ENCODE measurements at regions not wholly inside any gene's neighbourhood (a gene's known extent, or its start where the extent isn't known, plus 50 kb on each side); places are given as distances from the start of the nearest gene placed in this dataset.

- DNase-seq (no peak), ATAC-seq (no peak)
- H3K4me3 ChIP-seq: no peak overlapping the region
- H3K27ac ChIP-seq: no peak overlapping the region
- no peak for TF ChIP-seq CTCF (IDR thresholded peaks at IDR 0.05)
- no peaks in the 10 kb centered on the region for H3K36me3 ChIP-seq (ENCODE audit: insufficient read depth in 1 of 2, low read depth in 1 of 2)
- intact Hi-C loops (cut with DNase I): no loop called here
- H3K4me1 ChIP-seq: no peaks in the 10 kb centered on the region
- WGBS, 3 donors: 91 to 96% (median 95%) methylated on average over 2 of the region's 2 CpGs
- H3K9me3 ChIP-seq: no peaks in the 10 kb centered on the region
- no peaks in the 10 kb centered on the region for H3K27me3 ChIP-seq (ENCODE audit: insufficient read depth in 3 of 3, low read length in 2 of 3)
Observed at GRCh38 chr5:98530224-98530623, 243.2 kb upstream of the RGMB start.

- ATAC-seq (no peak), DNase-seq (no peak)
- Histone ChIP-seq H3K9me3 (peaks cover 3% of the 10 kb centered on the region), H3K4me1 (no peaks in the 10 kb centered on the region), H3K27me3 (ENCODE audit: insufficient read depth in 3 of 3, low read length in 2 of 3) (no peaks in the 10 kb centered on the region), H3K27ac (no peak overlapping the region), H3K36me3 (ENCODE audit: insufficient read depth in 1 of 2, low read depth in 1 of 2) (no peaks in the 10 kb centered on the region), H3K4me3 (no peak overlapping the region)
- no peak for TF ChIP-seq CTCF (IDR thresholded peaks at IDR 0.05)
- 31 to 49% (median 36%) methylated on average over 4 of the region's 4 CpGs for WGBS, 3 donors
- intact Hi-C loops (cut with DNase I): no loop called here
Observed at GRCh38 chr5:98535901-98536300, 237.6 kb upstream of the RGMB start.

- Histone ChIP-seq H3K27me3 (ENCODE audit: insufficient read depth in 3 of 3, low read length in 2 of 3) (peaks cover 0 to 2% (median 0%) of the 10 kb centered on the region in 3 donors), H3K4me1 (no peaks in the 10 kb centered on the region), H3K9me3 (peaks cover 20% of the 10 kb centered on the region), H3K36me3 (ENCODE audit: insufficient read depth in 1 of 2, low read depth in 1 of 2) (no peaks in the 10 kb centered on the region), H3K4me3 (no peak overlapping the region), H3K27ac (no peak overlapping the region)
- TF ChIP-seq CTCF (IDR thresholded peaks at IDR 0.05): no peak
- intact Hi-C loops (cut with DNase I): no loop called here
- WGBS, 3 donors: 0 to 89% (median 84%) methylated on average over 1 of the region's 1 CpG
- ATAC-seq (no peak), DNase-seq (no peak)
Observed at GRCh38 chr5:98540056-98540455, 233.4 kb upstream of the RGMB start.

- intact Hi-C loops (cut with DNase I): no loop called here
- Histone ChIP-seq H3K9me3 (peaks cover 20% of the 10 kb centered on the region), H3K27ac (no peak overlapping the region)
Observed at GRCh38 chr5:98541641-98542040, 231.8 kb upstream of the RGMB start.

More at GRCh38 chr5:98541641-98542040, 231.8 kb upstream of the RGMB start:
- TF ChIP-seq CTCF (IDR thresholded peaks at IDR 0.05): no peak
- no peak for DNase-seq
- Histone ChIP-seq H3K4me1 (no peaks in the 10 kb centered on the region), H3K4me3 (no peak overlapping the region), H3K36me3 (ENCODE audit: insufficient read depth in 1 of 2, low read depth in 1 of 2) (no peaks in the 10 kb centered on the region), H3K27me3 (ENCODE audit: insufficient read depth in 3 of 3, low read length in 2 of 3) (peaks cover 0 to 2% (median 0%) of the 10 kb centered on the region in 3 donors)
- WGBS, 3 donors: 0 to 33% (median 1%) methylated on average over 1 of the region's 1 CpG
- ATAC-seq: no peak
